Ammon's horn (tissue), 1 donor: ENCODE measurements at regions not wholly inside any gene's neighbourhood (a gene's known extent, or its start where the extent isn't known, plus 50 kb on each side); places are given as distances from the start of the nearest gene placed in this dataset.
"Not testable (repeated sequence)": the region's sequence is repeated elsewhere in the genome, so short reads cannot be mapped to it uniquely, and the experiment has no call there.

Source experiments
- DNase-seq: peaks from one replicate; pipeline ENCODE4 v3.0.0-alpha.2; 2016; ENCODE audit warnings: low spot score

GRCh38 chr2:83969085-83969484 is 490.0 kb downstream of the SUCLG1 start:
- no peak for DNase-seq

DNA sequence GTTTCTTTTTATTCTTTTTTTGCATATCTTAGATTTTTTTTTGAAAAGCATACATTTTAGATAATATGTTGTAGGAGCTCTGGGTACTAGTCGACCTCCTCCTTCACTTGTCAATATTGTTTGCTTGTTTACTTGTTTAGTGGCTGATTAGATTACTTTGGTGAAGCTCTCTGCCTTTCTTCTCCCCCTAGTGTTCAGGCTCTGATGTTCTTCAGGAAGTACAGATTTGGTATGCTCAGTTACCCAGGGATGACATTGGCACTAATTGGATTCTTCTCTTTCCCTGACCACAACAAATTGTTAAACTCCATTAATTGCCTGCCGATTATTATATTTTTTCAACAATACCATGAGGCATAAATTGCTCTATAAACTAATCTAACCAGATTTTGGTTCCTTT is 491.2 kb downstream of the SUCLG1 start:
- no peak for DNase-seq

GRCh38 chr2:83966946-83967345 is 492.1 kb downstream of the SUCLG1 start:
- not testable (repeated sequence) for DNase-seq

DNA sequence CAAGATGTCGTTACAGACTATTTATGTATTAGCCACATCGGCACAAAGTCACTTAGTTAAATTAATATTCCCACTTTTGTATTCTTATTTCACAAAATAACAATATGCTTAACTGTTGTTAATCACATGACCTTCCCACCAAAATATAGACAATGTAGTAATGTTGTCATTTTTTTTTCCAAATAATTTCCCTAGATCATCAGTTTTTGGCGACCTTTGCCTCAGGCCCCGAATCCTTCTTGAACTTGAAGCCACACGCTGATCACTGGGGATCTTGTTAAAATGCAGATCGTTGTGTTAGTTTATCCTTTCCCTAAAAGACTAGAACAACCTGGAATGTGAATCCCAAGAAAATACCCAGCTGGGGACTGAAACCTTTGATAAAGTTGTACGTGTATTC is 497.6 kb downstream of the SUCLG1 start:
- no peak for DNase-seq

- DNase-seq = no peak
These were observed 498.7 kb downstream of the SUCLG1 start for GRCh38 chr2:83960371-83960770.

DNA sequence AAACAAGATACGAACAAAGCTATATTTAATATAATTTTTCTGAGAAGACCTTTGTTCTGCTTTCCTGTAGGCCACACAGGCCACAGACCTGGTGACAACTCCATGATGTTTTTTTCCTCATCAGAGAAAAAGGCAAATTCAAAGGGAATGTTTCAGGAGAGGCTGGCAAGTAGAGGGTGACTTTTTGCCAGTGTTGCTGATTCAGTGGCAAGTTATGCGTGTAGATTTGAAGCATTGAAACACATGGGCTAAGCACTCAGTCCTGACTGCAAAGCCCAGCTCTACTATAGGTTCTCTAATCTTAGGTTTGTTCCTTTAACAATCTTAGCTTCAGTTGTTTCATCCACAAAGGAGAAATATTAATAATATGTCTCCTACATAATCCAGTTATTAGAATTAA is 499.8 kb downstream of the SUCLG1 start:
- no peak for DNase-seq

- no peak for DNase-seq
These were observed 502.1 kb downstream of the SUCLG1 start for GRCh38 chr2:83956991-83957390.

- no peak for DNase-seq
These were observed 505.4 kb downstream of the SUCLG1 start for GRCh38 chr2:83953697-83954096.

DNA sequence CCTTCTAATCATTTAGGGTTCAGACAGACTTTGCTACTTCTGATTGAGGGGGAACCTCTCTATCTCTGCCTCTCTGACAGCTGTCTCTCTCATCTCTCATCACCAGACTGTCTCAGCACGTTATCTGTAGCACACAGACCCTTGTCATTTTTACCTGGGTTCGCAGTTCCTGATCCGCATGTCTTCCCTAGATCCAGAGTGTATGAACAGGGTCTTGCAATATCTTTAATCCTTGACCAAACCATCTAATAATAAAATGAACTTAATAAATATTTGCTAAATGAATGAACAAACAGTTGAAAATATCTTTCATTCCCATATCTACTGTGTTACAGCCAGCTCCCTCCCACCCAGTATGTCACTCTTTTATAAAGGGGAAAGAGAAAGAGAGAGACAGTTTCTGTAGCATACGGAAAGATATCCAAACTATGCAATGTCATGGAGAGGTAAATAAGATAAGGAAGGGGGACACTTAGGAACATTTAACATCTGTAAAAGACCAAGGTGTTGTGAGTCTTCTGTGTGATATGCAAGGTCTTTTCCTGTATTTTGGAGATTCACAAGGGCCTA is 507.6 kb downstream of the SUCLG1 start:
- DNase-seq = no peak

DNA sequence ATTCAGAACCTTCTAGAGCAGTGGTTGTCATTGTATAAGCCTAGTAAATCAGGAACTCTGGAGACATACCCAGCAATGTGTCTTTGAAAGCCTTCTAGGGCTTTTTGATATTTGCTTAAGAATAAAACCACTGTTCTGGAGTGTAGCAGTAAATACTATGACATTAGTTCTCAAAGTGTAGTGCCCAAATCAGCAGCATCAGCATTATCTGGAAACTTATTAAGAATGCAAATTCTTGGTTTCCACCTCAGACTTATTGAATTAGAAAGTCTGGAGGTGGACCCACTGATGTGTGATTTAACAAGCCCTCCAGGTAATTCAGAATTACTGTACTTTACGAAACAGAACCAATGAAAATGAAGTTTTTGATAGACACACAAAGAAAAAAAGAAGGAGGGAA is 509.7 kb downstream of the SUCLG1 start:
- DNase-seq = no peak

DNA sequence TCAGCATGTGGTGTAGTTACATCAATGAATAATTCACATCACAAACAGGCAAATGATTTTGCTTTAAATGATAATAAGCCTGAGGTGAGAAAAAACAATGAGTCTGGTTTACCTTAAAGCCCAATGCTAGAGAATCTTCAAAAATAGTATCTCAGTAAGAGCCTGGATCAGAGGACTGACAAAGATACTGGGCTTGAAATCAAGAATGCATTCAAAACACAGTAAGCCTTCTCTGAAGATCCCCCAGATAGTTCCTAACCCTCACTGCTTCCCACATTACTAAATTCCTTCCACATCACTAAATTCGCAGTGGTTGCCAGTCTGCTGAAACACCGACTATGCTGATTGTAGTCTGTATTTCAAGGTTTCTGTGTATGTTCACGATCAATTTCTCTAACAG is 514.9 kb downstream of the SUCLG1 start:
- DNase-seq = no peak

- no peak for DNase-seq
These were observed 515.8 kb downstream of the SUCLG1 start for GRCh38 chr2:83943265-83943664.

DNA sequence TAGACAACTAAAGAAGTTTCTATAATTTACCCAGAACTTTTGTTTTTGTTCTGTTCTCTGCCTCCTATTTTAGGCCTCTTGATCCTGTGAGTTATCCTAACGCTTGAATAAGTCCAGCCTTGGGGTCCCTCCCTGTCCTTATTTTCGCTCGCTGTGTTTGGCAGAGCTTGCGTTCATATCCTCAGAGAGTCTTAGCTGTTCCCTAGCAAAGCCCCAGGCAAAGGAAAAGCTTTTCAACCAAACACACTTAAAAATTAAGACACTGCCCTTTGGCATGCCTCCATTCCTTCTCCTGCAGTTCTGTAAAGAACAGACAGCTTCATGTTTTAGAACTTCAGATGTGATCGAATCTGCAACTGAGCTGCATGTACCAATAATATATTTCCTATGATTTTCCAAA is 517.2 kb downstream of the SUCLG1 start:
- DNase-seq = no peak

- no peak for DNase-seq
These were observed 525.3 kb downstream of the SUCLG1 start for GRCh38 chr2:83933749-83934148.

DNA sequence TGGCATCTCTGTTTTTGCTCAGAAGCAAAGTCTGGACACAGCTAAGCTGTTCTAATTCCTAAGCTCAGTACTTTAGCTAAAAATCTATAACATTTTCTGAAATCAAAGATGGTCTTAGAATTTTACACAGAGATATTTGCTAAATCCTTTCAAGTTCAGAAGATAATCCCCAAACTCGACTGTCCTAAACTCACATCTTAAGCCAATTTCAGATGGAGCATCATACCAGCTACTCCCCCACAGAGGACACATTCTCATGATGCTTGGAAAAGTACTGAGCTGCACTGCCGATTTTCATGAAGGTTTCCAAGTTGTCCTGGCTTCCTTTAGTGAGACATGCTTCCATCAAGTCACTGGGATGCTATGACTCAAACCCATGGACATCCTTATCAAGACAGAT is 535.5 kb downstream of the SUCLG1 start:
- DNase-seq = no peak

GRCh38 chr2:83916559-83916958 is 542.5 kb downstream of the SUCLG1 start:
- DNase-seq = no peak

- no peak for DNase-seq
These were observed 543.7 kb downstream of the SUCLG1 start for GRCh38 chr2:83915381-83915780.

DNA sequence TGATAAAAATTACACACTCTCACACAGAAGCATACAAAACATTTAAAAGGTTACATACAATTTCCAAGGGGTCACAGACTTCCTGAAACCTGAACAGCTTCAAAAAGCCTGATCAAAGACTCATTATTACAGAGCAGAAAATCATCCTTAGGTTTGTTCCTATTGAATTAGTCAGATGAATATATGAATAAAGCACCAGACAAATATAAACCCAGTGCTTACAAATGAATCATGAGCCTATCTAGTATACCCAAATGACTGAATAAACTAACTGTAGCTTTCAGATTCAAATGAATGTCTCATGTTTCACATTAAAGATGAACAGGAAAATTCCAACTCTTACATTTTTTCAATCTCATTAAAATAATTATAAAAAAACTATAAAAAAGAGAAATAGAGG is 550.3 kb downstream of the SUCLG1 start:
- no peak for DNase-seq

DNA sequence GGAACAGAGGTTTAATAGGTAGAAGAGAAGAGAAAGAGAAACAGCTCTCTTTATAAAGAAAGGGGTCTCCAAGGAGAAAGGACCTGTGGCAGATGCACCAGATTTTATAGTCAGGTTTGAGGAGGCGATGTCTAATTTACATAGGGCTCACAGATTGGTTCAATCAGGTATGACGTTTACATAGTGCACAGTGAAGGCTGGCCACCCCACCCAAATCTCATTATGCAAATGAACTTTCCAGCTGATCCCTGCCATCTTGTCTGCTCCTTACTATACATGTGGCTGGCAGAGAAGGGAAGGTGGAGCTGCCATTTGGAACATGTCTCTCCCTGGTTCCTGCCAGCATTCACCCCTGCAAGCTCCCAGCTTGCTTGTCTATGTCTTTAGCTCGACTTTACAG is 557.8 kb downstream of the SUCLG1 start:
- DNase-seq = no peak

GRCh38 chr2:83900862-83901261 is 558.2 kb downstream of the SUCLG1 start:
- DNase-seq = no peak

DNA sequence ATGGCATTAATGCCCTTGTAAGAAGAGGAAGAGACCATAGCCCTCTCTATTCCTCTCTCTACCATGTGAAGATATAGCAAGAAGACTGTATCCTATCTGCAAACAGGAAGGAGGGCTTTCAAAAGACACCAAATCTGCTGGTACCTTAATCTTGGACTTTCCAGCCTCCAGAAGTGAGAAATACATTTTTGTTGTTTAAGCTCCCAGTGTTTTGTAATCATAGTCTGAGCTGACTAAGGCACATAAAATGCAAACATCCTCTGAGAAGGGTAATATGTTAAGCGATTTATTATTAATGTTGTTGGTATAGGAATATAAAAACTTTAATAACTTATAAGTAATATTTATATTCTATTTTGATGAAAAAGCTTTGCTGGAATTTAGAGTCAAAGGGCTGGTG is 559.8 kb downstream of the SUCLG1 start:
- DNase-seq = no peak

DNA sequence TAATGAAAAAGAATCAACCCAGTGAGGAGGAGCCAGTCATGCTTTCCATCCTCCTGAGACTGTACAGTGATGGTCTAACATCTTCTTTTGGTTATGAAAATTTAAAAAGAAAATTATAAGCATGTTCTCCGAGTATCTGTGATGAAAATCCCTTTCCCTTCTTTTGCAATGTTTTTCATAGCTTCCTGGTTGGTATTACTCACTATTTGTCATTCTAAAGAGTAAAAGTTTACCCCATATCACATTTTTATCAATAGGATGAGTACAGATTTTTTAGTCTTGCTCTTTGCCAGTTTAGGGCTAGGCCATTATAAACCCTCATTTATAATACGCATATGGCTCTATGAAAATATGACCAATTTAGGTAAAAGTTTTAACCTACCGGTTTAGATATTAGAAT is 564.1 kb downstream of the SUCLG1 start:
- no peak for DNase-seq

GRCh38 chr2:83887757-83888156 is 571.3 kb downstream of the SUCLG1 start:
- no peak for DNase-seq

- no peak for DNase-seq
These were observed 580.0 kb downstream of the SUCLG1 start for GRCh38 chr2:83879127-83879526.

- DNase-seq = not testable (repeated sequence)
These were observed 581.8 kb downstream of the SUCLG1 start for GRCh38 chr2:83877261-83877660.
